ENCODE measurements at regions not wholly inside any gene's neighbourhood (a gene's known extent, or its start where the extent isn't known, plus 50 kb on each side); places are given as distances from the start of the nearest gene placed in this dataset.

DNA sequence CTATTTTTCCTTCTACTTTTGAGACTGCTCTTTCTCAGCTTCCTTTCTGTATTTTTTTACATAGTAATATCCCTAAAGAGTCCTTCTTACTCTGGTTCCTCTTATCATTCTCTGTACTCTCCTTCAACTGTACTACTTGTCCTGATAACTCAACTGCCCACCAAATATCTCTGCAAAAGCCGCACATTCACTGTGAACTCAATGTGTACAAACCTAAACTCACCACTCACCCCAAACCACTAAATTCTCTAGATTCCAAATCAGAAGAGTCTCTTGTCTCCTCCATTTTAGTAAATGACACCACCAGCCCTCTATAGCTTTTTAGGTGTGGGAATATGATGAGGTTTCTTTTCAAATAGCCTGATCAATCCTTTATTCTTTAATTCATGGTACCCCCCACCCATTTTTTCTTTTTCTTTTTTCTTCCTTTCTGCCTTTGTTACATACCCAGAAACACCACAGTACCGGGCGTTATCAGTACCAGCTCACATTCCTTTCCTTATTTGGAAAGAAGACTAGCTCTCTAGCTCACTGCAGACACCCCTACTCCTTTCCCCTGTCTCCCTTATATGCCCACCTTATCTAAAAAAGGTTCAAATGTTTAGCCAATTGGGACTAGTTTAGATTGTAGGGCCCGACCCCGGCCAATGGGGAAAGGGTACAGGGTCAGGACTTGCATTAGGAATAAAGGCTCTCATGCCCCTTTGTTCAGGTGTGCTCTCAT, 63.1 kb upstream of the RANBP6 start:
- ChIA-PET CTCF (interaction anchor here (0.7 kb wide), 1 partner anchor 10 kb away, joined by 3 read pairs; no protein-coding TSS in a partner anchor), POLR2A (no interaction called here)
- no peaks in the 10 kb centered on the region for H3K4me1 ChIP-seq (ENCODE audit: control insufficient read depth, insufficient read depth, low read length)
- no peaks in the 10 kb centered on the region for H3K36me3 ChIP-seq (ENCODE audit: control insufficient read depth in 2 of 2, insufficient read depth in 1 of 2, low read length in 2 of 2)
- TF ChIP-seq ZIC2 (tag by site-specific recombination; IDR thresholded peaks at IDR 0.05): no peak
- TF ChIP-seq, protein P1, sequence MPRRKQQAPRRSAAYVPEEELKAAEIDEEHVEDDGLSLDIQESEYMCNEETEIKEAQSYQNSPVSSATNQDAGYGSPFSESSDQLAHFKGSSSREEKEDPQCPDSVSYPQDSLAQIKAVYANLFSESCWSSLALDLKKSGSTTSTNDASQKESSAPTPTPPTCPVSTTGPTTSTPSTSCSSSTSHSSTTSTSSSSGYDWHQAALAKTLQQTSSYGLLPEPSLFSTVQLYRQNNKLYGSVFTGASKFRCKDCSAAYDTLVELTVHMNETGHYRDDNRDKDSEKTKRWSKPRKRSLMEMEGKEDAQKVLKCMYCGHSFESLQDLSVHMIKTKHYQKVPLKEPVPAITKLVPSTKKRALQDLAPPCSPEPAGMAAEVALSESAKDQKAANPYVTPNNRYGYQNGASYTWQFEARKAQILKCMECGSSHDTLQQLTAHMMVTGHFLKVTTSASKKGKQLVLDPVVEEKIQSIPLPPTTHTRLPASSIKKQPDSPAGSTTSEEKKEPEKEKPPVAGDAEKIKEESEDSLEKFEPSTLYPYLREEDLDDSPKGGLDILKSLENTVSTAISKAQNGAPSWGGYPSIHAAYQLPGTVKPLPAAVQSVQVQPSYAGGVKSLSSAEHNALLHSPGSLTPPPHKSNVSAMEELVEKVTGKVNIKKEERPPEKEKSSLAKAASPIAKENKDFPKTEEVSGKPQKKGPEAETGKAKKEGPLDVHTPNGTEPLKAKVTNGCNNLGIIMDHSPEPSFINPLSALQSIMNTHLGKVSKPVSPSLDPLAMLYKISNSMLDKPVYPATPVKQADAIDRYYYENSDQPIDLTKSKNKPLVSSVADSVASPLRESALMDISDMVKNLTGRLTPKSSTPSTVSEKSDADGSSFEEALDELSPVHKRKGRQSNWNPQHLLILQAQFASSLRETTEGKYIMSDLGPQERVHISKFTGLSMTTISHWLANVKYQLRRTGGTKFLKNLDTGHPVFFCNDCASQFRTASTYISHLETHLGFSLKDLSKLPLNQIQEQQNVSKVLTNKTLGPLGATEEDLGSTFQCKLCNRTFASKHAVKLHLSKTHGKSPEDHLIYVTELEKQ (tag by site-specific recombination; IDR thresholded peaks at IDR 0.05; ENCODE audit: borderline replicate concordance): no peak
- no peak for TF ChIP-seq ZNF596 (tag by site-specific recombination; IDR thresholded peaks at IDR 0.05)
- no peak for TF ChIP-seq ZNF174 (tag by site-specific recombination; IDR thresholded peaks at IDR 0.05)
- no peak for TF ChIP-seq ZNF558 (tag by site-specific recombination; IDR thresholded peaks at IDR 0.05)
- no peak for TF ChIP-seq ZNF76 (tag by site-specific recombination; IDR thresholded peaks at IDR 0.05; ENCODE audit: borderline replicate concordance, low read depth)
- no peak for TF ChIP-seq ZNF785 (tag by site-specific recombination; IDR thresholded peaks at IDR 0.05)
- TF ChIP-seq, protein P2, sequence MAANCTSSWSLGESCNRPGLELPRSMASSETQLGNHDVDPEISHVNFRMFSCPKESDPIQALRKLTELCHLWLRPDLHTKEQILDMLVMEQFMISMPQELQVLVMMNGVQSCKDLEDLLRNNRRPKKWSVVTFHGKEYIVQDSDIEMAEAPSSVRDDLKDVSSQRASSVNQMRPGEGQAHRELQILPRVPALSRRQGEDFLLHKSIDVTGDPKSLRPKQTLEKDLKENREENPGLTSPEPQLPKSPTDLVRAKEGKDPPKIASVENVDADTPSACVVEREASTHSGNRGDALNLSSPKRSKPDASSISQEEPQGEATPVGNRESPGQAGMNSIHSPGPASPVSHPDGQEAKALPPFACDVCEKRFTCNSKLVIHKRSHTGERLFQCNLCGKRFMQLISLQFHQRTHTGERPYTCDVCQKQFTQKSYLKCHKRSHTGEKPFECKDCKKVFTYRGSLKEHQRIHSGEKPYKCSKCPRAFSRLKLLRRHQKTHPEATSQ (tag by site-specific recombination; IDR thresholded peaks at IDR 0.05): no peak
- TF ChIP-seq, protein P3, sequence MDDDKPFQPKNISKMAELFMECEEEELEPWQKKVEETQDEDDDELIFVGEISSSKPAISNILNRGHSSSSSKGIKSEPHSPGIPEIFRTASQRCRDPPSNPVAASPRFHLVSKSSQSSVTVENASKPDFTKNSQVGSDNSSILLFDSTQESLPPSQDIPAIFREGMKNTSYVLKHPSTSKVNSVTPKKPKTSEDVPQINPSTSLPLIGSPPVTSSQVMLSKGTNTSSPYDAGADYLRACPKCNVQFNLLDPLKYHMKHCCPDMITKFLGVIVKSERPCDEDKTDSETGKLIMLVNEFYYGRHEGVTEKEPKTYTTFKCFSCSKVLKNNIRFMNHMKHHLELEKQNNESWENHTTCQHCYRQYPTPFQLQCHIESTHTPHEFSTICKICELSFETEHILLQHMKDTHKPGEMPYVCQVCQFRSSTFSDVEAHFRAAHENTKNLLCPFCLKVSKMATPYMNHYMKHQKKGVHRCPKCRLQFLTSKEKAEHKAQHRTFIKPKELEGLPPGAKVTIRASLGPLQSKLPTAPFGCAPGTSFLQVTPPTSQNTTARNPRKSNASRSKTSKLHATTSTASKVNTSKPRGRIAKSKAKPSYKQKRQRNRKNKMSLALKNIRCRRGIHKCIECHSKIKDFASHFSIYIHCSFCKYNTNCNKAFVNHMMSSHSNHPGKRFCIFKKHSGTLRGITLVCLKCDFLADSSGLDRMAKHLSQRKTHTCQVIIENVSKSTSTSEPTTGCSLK (tag by site-specific recombination; IDR thresholded peaks at IDR 0.05): no peak
- no peak for TF ChIP-seq ZNF184 (tag by site-specific recombination; IDR thresholded peaks at IDR 0.05)
- no peak for TF ChIP-seq ZNF10 (tag by site-specific recombination; IDR thresholded peaks at IDR 0.05)
- TF ChIP-seq, protein P4, sequence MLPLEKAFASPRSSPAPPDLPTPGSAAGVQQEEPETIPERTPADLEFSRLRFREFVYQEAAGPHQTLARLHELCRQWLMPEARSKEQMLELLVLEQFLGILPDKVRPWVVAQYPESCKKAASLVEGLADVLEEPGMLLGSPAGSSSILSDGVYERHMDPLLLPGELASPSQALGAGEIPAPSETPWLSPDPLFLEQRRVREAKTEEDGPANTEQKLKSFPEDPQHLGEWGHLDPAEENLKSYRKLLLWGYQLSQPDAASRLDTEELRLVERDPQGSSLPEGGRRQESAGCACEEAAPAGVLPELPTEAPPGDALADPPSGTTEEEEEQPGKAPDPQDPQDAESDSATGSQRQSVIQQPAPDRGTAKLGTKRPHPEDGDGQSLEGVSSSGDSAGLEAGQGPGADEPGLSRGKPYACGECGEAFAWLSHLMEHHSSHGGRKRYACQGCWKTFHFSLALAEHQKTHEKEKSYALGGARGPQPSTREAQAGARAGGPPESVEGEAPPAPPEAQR (tag by site-specific recombination; IDR thresholded peaks at IDR 0.05): no peak
- TF ChIP-seq ZNF843 (tag by site-specific recombination; IDR thresholded peaks at IDR 0.05): no peak
- no peak for TF ChIP-seq ZNF426 (tag by site-specific recombination; IDR thresholded peaks at IDR 0.05)
- no peak for TF ChIP-seq ZNF391 (tag by site-specific recombination; IDR thresholded peaks at IDR 0.05; ENCODE audit: borderline replicate concordance, low read depth)
- TF ChIP-seq TCF7L2 (IDR thresholded peaks at IDR 0.05; ENCODE audit: borderline replicate concordance, low read depth, low read length): no peak
- TF ChIP-seq, protein P5, sequence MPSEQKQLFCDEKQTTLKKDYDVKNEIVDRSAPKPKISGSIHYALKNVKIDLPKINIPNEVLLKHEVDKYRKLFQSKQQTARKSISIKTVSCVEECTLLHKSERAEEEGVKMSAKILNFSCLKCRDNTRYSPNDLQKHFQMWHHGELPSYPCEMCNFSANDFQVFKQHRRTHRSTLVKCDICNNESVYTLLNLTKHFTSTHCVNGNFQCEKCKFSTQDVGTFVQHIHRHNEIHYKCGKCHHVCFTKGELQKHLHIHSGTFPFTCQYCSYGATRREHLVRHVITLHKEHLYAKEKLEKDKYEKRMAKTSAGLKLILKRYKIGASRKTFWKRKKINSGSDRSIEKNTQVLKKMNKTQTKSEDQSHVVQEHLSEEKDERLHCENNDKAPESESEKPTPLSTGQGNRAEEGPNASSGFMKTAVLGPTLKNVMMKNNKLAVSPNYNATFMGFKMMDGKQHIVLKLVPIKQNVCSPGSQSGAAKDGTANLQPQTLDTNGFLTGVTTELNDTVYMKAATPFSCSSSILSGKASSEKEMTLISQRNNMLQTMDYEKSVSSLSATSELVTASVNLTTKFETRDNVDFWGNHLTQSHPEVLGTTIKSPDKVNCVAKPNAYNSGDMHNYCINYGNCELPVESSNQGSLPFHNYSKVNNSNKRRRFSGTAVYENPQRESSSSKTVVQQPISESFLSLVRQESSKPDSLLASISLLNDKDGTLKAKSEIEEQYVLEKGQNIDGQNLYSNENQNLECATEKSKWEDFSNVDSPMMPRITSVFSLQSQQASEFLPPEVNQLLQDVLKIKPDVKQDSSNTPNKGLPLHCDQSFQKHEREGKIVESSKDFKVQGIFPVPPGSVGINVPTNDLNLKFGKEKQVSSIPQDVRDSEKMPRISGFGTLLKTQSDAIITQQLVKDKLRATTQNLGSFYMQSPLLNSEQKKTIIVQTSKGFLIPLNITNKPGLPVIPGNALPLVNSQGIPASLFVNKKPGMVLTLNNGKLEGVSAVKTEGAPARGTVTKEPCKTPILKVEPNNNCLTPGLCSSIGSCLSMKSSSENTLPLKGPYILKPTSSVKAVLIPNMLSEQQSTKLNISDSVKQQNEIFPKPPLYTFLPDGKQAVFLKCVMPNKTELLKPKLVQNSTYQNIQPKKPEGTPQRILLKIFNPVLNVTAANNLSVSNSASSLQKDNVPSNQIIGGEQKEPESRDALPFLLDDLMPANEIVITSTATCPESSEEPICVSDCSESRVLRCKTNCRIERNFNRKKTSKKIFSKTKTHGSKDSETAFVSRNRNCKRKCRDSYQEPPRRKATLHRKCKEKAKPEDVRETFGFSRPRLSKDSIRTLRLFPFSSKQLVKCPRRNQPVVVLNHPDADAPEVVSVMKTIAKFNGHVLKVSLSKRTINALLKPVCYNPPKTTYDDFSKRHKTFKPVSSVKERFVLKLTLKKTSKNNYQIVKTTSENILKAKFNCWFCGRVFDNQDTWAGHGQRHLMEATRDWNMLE (tag by site-specific recombination; conservative IDR thresholded peaks at IDR 0.05; ENCODE audit: low read depth): no peak
- no peak overlapping the region for H3K27ac ChIP-seq (ENCODE audit: extremely low read depth, low read depth, low read length)
- no peaks in the 10 kb centered on the region for H3K9me3 ChIP-seq (ENCODE audit: control insufficient read depth, insufficient read depth, low read depth, low read length)
- no peak overlapping the region for H3K4me3 ChIP-seq (ENCODE audit: low read depth, low read length)
